ENCODE measurements at regions not wholly inside any gene's neighbourhood (a gene's known extent, or its start where the extent isn't known, plus 50 kb on each side); places are given as distances from the start of the nearest gene placed in this dataset.

GRCh38 chr15:53233801-53234200 is 443.7 kb upstream of the ONECUT1 start:
- Mint-ChIP-seq H3K27ac (no peak overlapping the region), H3K4me3 (no peak overlapping the region)
- no peak overlapping the region for H3K4me2 ChIP-seq (ENCODE audit: insufficient read depth, insufficient read length, low read length)

More at GRCh38 chr15:53233801-53234200, 443.7 kb upstream of the ONECUT1 start:
- H4K8ac ChIP-seq (replicated peaks; ENCODE audit: insufficient read length, low read depth, low read length): no peak overlapping the region
- H4K91ac ChIP-seq (ENCODE audit: insufficient read length, low read depth, low read length): no peak overlapping the region
- no peaks in the 10 kb centered on the region for H3K9me3 Mint-ChIP-seq
- no peak overlapping the region for H3K23ac ChIP-seq (ENCODE audit: insufficient read length, low read depth, low read length)
- H3K36me3 Mint-ChIP-seq (ENCODE audit: insufficient read depth in 1 of 3, low read depth in 3 of 3): no peaks in the 10 kb centered on the region
- no peak overlapping the region for H2AK5ac ChIP-seq (ENCODE audit: insufficient read length, low read length)
- H2BK12ac ChIP-seq (ENCODE audit: insufficient read length, low read depth, low read length): no peak overlapping the region
- WGBS (ENCODE audit: extremely low coverage, insufficient read length, low lambda C conversion rate): no CpG with 5 or more reads among the region's 2 CpGs
- no peaks in the 10 kb centered on the region for H4K20me1 ChIP-seq (ENCODE audit: control insufficient read depth, insufficient read depth, insufficient read length)
- H3K4me1 ChIP-seq (ENCODE audit: insufficient read depth, low read length): no peaks in the 10 kb centered on the region
- H3K27me3 Mint-ChIP-seq (ENCODE audit: low read depth): no peaks in the 10 kb centered on the region; the same call in 1 of the 2 replicates
- H2BK120ac ChIP-seq (ENCODE audit: low read depth, low read length, poor library complexity, severe bottlenecking): no peak overlapping the region
- H3K23me2 ChIP-seq (ENCODE audit: insufficient read length, low read depth, low read length, poor library complexity, severe bottlenecking): no peaks in the 10 kb centered on the region
- no peak for DNase-seq
- H3K79me1 ChIP-seq (ENCODE audit: insufficient read depth, low read depth, low read length, poor library complexity, severe bottlenecking): no peaks in the 10 kb centered on the region
- no peak overlapping the region for H3K56ac ChIP-seq (ENCODE audit: insufficient read length, low read depth, low read length)
- H3K9me3 ChIP-seq (ENCODE audit: control insufficient read depth, low read depth, low read length): no peaks in the 10 kb centered on the region
- no peak overlapping the region for H3K14ac ChIP-seq (ENCODE audit: insufficient read depth, low read length)
- no peak overlapping the region for H2BK20ac ChIP-seq (ENCODE audit: low read depth, low read length, poor library complexity, severe bottlenecking)
- no peak overlapping the region for H3T11ph ChIP-seq (ENCODE audit: low read length)
- H3K27me3 ChIP-seq (ENCODE audit: insufficient read depth, low read length): no peaks in the 10 kb centered on the region
- no peaks in the 10 kb centered on the region for H3K4me1 Mint-ChIP-seq
- no peaks in the 10 kb centered on the region for H3K79me2 ChIP-seq (ENCODE audit: insufficient read depth, low read length)
- H3K18ac ChIP-seq (ENCODE audit: insufficient read length, low read depth, low read length): no peak overlapping the region
- H3K9ac ChIP-seq (ENCODE audit: extremely low read depth, insufficient read length, low read length): no peak overlapping the region
- no peak for TF ChIP-seq CTCF (conservative IDR thresholded peaks at IDR 0.05)
- H4K5ac ChIP-seq (ENCODE audit: insufficient read length, low read depth, low read length): no peak overlapping the region
- no peak overlapping the region for H2AFZ ChIP-seq (ENCODE audit: low read length)
- H2BK5ac ChIP-seq (ENCODE audit: insufficient read length, low read length): no peak overlapping the region
- H3K27ac ChIP-seq (ENCODE audit: insufficient read length, low read depth, low read length): no peak overlapping the region
- H2BK15ac ChIP-seq (ENCODE audit: low read depth, low read length): no peak overlapping the region
- H3K4ac ChIP-seq (ENCODE audit: low read depth, low read length): no peak overlapping the region
